HG03558 (cell line): ENCODE measurements at regions not wholly inside any gene's neighbourhood (a gene's known extent, or its start where the extent isn't known, plus 50 kb on each side); places are given as distances from the start of the nearest gene placed in this dataset.
"Not testable (repeated sequence)": the region's sequence is repeated elsewhere in the genome, so short reads cannot be mapped to it uniquely, and the experiment has no call there.

Source experiments
- ATAC-seq: cut with Tn5 transposase; IDR thresholded peaks from one replicate; pipeline ENCODE4 v1.9.1; 2021; ENCODE audit warnings: moderate number of reproducible peaks; ENCODE audit not compliant: unreplicated experiment; ENCODE audit errors: extremely low read depth

GRCh38 chr1:120609015-120609573 lies 114.7 kb upstream of the NBPF26 start:
- not testable (repeated sequence) for ATAC-seq

- not testable (repeated sequence) for ATAC-seq
These were observed 113.9 kb upstream of the NBPF26 start for GRCh38 chr1:120609834-120610233.

GRCh38 chr1:120614931-120615639 lies 108.7 kb upstream of the NBPF26 start:
- ATAC-seq = not testable (repeated sequence)

GRCh38 chr1:120617493-120617892 lies 106.3 kb upstream of the NBPF26 start:
- not testable (repeated sequence) for ATAC-seq

- ATAC-seq = not testable (repeated sequence)
These were observed 103.7 kb upstream of the NBPF26 start for GRCh38 chr1:120619867-120620692.

GRCh38 chr1:120620693-120620969 lies 103.1 kb upstream of the NBPF26 start:
- ATAC-seq = not testable (repeated sequence)

GRCh38 chr1:120621278-120621677 lies 102.5 kb upstream of the NBPF26 start:
- not testable (repeated sequence) for ATAC-seq

- not testable (repeated sequence) for ATAC-seq
These were observed 100.2 kb upstream of the NBPF26 start for GRCh38 chr1:120623539-120623938.

GRCh38 chr1:120624565-120625064 lies 99.1 kb upstream of the NBPF26 start:
- ATAC-seq = not testable (repeated sequence)

GRCh38 chr1:120629832-120630455 lies 93.8 kb upstream of the NBPF26 start:
- ATAC-seq = not testable (repeated sequence)

GRCh38 chr1:120634816-120635806 lies 88.6 kb upstream of the NBPF26 start:
- ATAC-seq = not testable (repeated sequence)

GRCh38 chr1:120640261-120641013 lies 83.3 kb upstream of the NBPF26 start:
- ATAC-seq = not testable (repeated sequence)

- ATAC-seq = not testable (repeated sequence)
These were observed 82.8 kb upstream of the NBPF26 start for GRCh38 chr1:120641014-120641302.

GRCh38 chr1:120647182-120647581 lies 76.6 kb upstream of the NBPF26 start:
- not testable (repeated sequence) for ATAC-seq

- ATAC-seq = not testable (repeated sequence)
These were observed 74.7 kb upstream of the NBPF26 start for GRCh38 chr1:120648915-120649623.

GRCh38 chr1:120649730-120650129 lies 74.0 kb upstream of the NBPF26 start:
- not testable (repeated sequence) for ATAC-seq

GRCh38 chr1:120654114-120654513 lies 69.6 kb upstream of the NBPF26 start:
- ATAC-seq = not testable (repeated sequence)

GRCh38 chr1:120655394-120655793 lies 68.4 kb upstream of the NBPF26 start:
- not testable (repeated sequence) for ATAC-seq
